ENCODE measurements at regions not wholly inside any gene's neighbourhood (a gene's known extent, or its start where the extent isn't known, plus 50 kb on each side); places are given as distances from the start of the nearest gene placed in this dataset.

GRCh38 chr4:152072001-152072485 is 311.2 kb upstream of the GATB start:
- Mint-ChIP-seq H3K4me3 (no peak overlapping the region), H3K4me1 (peaks cover 20% of the 10 kb centered on the region), H3K27me3 (ENCODE audit: low read depth) (peaks cover 41% of the 10 kb centered on the region), H3K9me3 (peaks cover under 1% of the 10 kb centered on the region), H3K27ac (peak overlapping the region; percentile 48 to 90 (median 69)), H3K36me3 (ENCODE audit: low read depth) (no peaks in the 10 kb centered on the region)
- no peak for TF ChIP-seq CTCF (IDR thresholded peaks at IDR 0.05; ENCODE audit: unreplicated experiment in 3 of 3)

GRCh38 chr4:152070854-152071253 is 310.0 kb upstream of the GATB start:
- Mint-ChIP-seq H3K9me3 (no peaks in the 10 kb centered on the region), H3K4me3 (no peak overlapping the region), H3K4me1 (peaks cover 20% of the 10 kb centered on the region), H3K27ac (no peak overlapping the region), H3K27me3 (ENCODE audit: low read depth) (peaks cover 38% of the 10 kb centered on the region), H3K36me3 (ENCODE audit: low read depth) (no peaks in the 10 kb centered on the region)
- TF ChIP-seq CTCF (IDR thresholded peaks at IDR 0.05; ENCODE audit: unreplicated experiment in 3 of 3): no peak

GRCh38 chr4:152068866-152069265 is 308.1 kb upstream of the GATB start:
- Mint-ChIP-seq H3K36me3 (ENCODE audit: low read depth) (no peaks in the 10 kb centered on the region), H3K4me3 (no peak overlapping the region), H3K4me1 (peaks cover 36% of the 10 kb centered on the region), H3K9me3 (no peaks in the 10 kb centered on the region), H3K27me3 (ENCODE audit: low read depth) (peaks cover 29% of the 10 kb centered on the region), H3K27ac (no peak overlapping the region)
- no peak for TF ChIP-seq CTCF (IDR thresholded peaks at IDR 0.05; ENCODE audit: unreplicated experiment in 3 of 3)

GRCh38 chr4:152065545-152065944 is 304.7 kb upstream of the GATB start:
- H3K4me1 Mint-ChIP-seq: peaks cover 29% of the 10 kb centered on the region
- no peak overlapping the region for H3K4me3 Mint-ChIP-seq
- no peaks in the 10 kb centered on the region for H3K36me3 Mint-ChIP-seq (ENCODE audit: low read depth)
- H3K27ac Mint-ChIP-seq: peak overlapping the region in 2 of 3 experiments; percentile 0 to 74
- peaks cover 16% of the 10 kb centered on the region for H3K27me3 Mint-ChIP-seq (ENCODE audit: low read depth)
- no peak for TF ChIP-seq CTCF (IDR thresholded peaks at IDR 0.05; ENCODE audit: unreplicated experiment in 3 of 3)
- no peaks in the 10 kb centered on the region for H3K9me3 Mint-ChIP-seq

GRCh38 chr4:152064753-152065152 is 303.9 kb upstream of the GATB start:
- H3K4me1 Mint-ChIP-seq: peaks cover 30% of the 10 kb centered on the region
- H3K9me3 Mint-ChIP-seq: peaks cover 2% of the 10 kb centered on the region
- H3K27me3 Mint-ChIP-seq (ENCODE audit: low read depth): peaks cover 16% of the 10 kb centered on the region
- peak overlapping the region; percentile 28 to 74 (median 70) for H3K27ac Mint-ChIP-seq
- no peaks in the 10 kb centered on the region for H3K36me3 Mint-ChIP-seq (ENCODE audit: low read depth)
- peak overlapping the region; percentile 3 to 32 (median 8) for H3K4me3 Mint-ChIP-seq
- no peak for TF ChIP-seq CTCF (IDR thresholded peaks at IDR 0.05; ENCODE audit: unreplicated experiment in 3 of 3)

GRCh38 chr4:152064282-152064681 is 303.5 kb upstream of the GATB start:
- H3K9me3 Mint-ChIP-seq: peaks cover 6% of the 10 kb centered on the region
- peaks cover 16% of the 10 kb centered on the region for H3K27me3 Mint-ChIP-seq (ENCODE audit: low read depth)
- peak overlapping the region; percentile 28 to 74 (median 70) for H3K27ac Mint-ChIP-seq
- peak overlapping the region in 1 of 3 experiments; percentile 4 for H3K4me3 Mint-ChIP-seq
- H3K36me3 Mint-ChIP-seq (ENCODE audit: low read depth): no peaks in the 10 kb centered on the region
- H3K4me1 Mint-ChIP-seq: peaks cover 35% of the 10 kb centered on the region
- no peak for TF ChIP-seq CTCF (IDR thresholded peaks at IDR 0.05; ENCODE audit: unreplicated experiment in 3 of 3)

Data from nephron (organoid).